SK-N-SH (cell line): ENCODE measurements at regions not wholly inside any gene's neighbourhood (a gene's known extent, or its start where the extent isn't known, plus 50 kb on each side); places are given as distances from the start of the nearest gene placed in this dataset.

Experiments used
- CTCF ChIA-PET: fragments of 300-600, 350-600 bp; formaldehyde crosslinking; extraction: SDS; loops from one replicate; lab custom pipeline; 2021; lab: Yijun Ruan, JAX
- POLR2A ChIA-PET: fragments of 350-600 bp; sonication (Branson Sonifier 250); formaldehyde crosslinking; extraction: SDS; loops from one replicate; lab custom pipeline; 2020; ENCODE audit warnings: antibody characterized with exemption, inconsistent platforms; lab: Yijun Ruan, JAX
- DNase-seq: peaks from one replicate; pipeline ENCODE4 v3.0.0; 2012
- H2AFZ ChIP-seq: fragments of 200-600 bp; sonication (generic); 2 replicates; pipeline ENCODE4 v1.8.1; 2016; ENCODE audit warnings: antibody characterized with exemption, mild to moderate bottlenecking, low read depth
- H3F3A ChIP-seq: fragments of 200-600 bp; sonication (generic); replicated peaks from 2 replicates; pipeline ENCODE3; 2016; ENCODE audit warnings: antibody characterized with exemption, mild to moderate bottlenecking; ENCODE audit not compliant: insufficient read depth
- H3K27ac ChIP-seq, 2 experiments: fragments of 200-500 bp in 1 of 2; fragments of 200-600 bp in 1 of 2; sonication (Bioruptor generic) in 1 of 2; sonication (generic), shearing (Covaris generic) in 1 of 2; 2 replicates each; pipeline versions ENCODE4 v1.5.1 to v1.6.1; 2014 to 2016; ENCODE audit warnings: low read depth in 2 of 2, inconsistent platforms in 1 of 2, low read length in 1 of 2, mild to moderate bottlenecking in 1 of 2, mixed read lengths in 1 of 2
- H3K27me3 ChIP-seq: fragments of 200-600 bp; sonication (generic), shearing (Covaris generic); 2 replicates; pipeline ENCODE4 v1.6.1; 2016; ENCODE audit warnings: mixed run types; ENCODE audit not compliant: insufficient read depth
- H3K36me3 ChIP-seq, 2 experiments: fragments of 200-500 bp in 1 of 2; fragments of 200-600 bp in 1 of 2; sonication (Bioruptor generic) in 1 of 2; sonication (generic) in 1 of 2; replicated peaks in 1 of 2; 2 replicates each; pipeline versions ENCODE3 to v1.5.1; 2014 to 2016; ENCODE audit warnings: low read length in 1 of 2, mild to moderate bottlenecking in 1 of 2; ENCODE audit not compliant: insufficient read depth in 2 of 2, control insufficient read depth in 1 of 2
- H3K4me1 ChIP-seq, 2 experiments: fragments of 200-500 bp in 1 of 2; fragments of 200-600 bp in 1 of 2; sonication (Bioruptor generic) in 1 of 2; sonication (generic), shearing (Covaris generic) in 1 of 2; 2 replicates each; pipeline versions ENCODE4 v1.5.1 to v1.6.1; 2014 to 2016; ENCODE audit warnings: low read depth in 1 of 2, low read length in 1 of 2, mixed run types in 1 of 2; ENCODE audit not compliant: insufficient read depth in 2 of 2, control insufficient read depth in 1 of 2
- H3K4me2 ChIP-seq: fragments of 200-600 bp; sonication (generic), shearing (Covaris generic); 2 replicates; pipeline ENCODE4 v1.6.1; 2017; ENCODE audit warnings: mixed run types
- H3K4me3 ChIP-seq, 2 experiments: fragments of 200-500 bp in 1 of 2; fragments of 200-600 bp in 1 of 2; sonication (Bioruptor generic) in 1 of 2; sonication (generic), shearing (Covaris generic) in 1 of 2; 2 replicates each; pipeline versions ENCODE4 v1.5.1 to v1.8.1; 2014 to 2016; ENCODE audit warnings: low read depth in 2 of 2, inconsistent platforms in 1 of 2, low read length in 1 of 2, mild to moderate bottlenecking in 1 of 2, mixed read lengths in 1 of 2, moderate library complexity in 1 of 2
- H3K79me2 ChIP-seq: fragments of 200-600 bp; sonication (generic); 2 replicates; pipeline ENCODE4 v1.8.1; 2017; ENCODE audit warnings: mild to moderate bottlenecking; ENCODE audit not compliant: insufficient read depth
- H3K9ac ChIP-seq: fragments of 200-600 bp; sonication (generic); 2 replicates; pipeline ENCODE4 v1.6.1; 2017; ENCODE audit warnings: mixed run types
- H3K9me2 ChIP-seq: fragments of 200-600 bp; sonication (generic); 2 replicates; pipeline ENCODE4 v1.6.1; 2017; ENCODE audit warnings: mixed run types
- H3K9me3 ChIP-seq: fragments of 200-600 bp; sonication (generic); 2 replicates; pipeline ENCODE4 v1.6.1; 2017; ENCODE audit warnings: mixed run types, mild to moderate bottlenecking, moderate library complexity
- H4K20me1 ChIP-seq: fragments of 200-600 bp; sonication (generic); 2 replicates; pipeline ENCODE4 v1.6.1; 2017; ENCODE audit warnings: mild to moderate bottlenecking, mixed run types; ENCODE audit not compliant: insufficient read depth
- ELF1 ChIP-seq: IDR thresholded peaks from 2 replicates; pipeline ENCODE4 v1.4.0; 2012
- EP300 ChIP-seq, 2 experiments: IDR thresholded peaks; 2 replicates each; pipeline versions ENCODE4 v1.4.0 to v1.6.1; 2012; ENCODE audit warnings: borderline replicate concordance in 1 of 2, low read depth in 1 of 2, low read length in 1 of 2
- FOXM1 ChIP-seq: IDR thresholded peaks from 2 replicates; pipeline ENCODE4 v1.4.0; 2012; ENCODE audit warnings: low read depth, mild to moderate bottlenecking
- GATA2 ChIP-seq: sonication (generic); formaldehyde crosslinking; IDR thresholded peaks from 2 replicates; pipeline ENCODE4 v1.5.0; 2020; ENCODE audit warnings: mild to moderate bottlenecking, missing genetic modification reagents
- MEF2A ChIP-seq: IDR thresholded peaks from 2 replicates; pipeline ENCODE4 v1.4.0; 2012; ENCODE audit warnings: low read depth, borderline replicate concordance
- NFIC ChIP-seq: IDR thresholded peaks from 2 replicates; pipeline ENCODE4 v1.4.0; 2012; ENCODE audit warnings: borderline replicate concordance
- NRF1 ChIP-seq: IDR thresholded peaks from 2 replicates; pipeline ENCODE4 v1.6.1; 2012; ENCODE audit warnings: low read depth, mild to moderate bottlenecking, low read length
- POLR2AphosphoS5 ChIP-seq: IDR thresholded peaks from 2 replicates; pipeline ENCODE4 v1.6.1; 2012; ENCODE audit warnings: low read depth, low read length
- RFX5 ChIP-seq: IDR thresholded peaks from 2 replicates; pipeline ENCODE4 v1.6.1; 2012; ENCODE audit warnings: mild to moderate bottlenecking, improper control_type of control experiment, low read length
- RXRA ChIP-seq: IDR thresholded peaks from 2 replicates; pipeline ENCODE4 v1.4.0; 2012; ENCODE audit warnings: low read depth, mild to moderate bottlenecking, borderline replicate concordance
- TAF1 ChIP-seq: IDR thresholded peaks from 2 replicates; pipeline ENCODE4 v1.6.1; 2012; ENCODE audit warnings: low read depth, mild to moderate bottlenecking, low read length, moderate library complexity, borderline replicate concordance
- TEAD4 ChIP-seq: IDR thresholded peaks from 2 replicates; pipeline ENCODE4 v1.4.0; 2012; ENCODE audit warnings: mild to moderate bottlenecking, borderline replicate concordance; ENCODE audit not compliant: insufficient read depth
- WGBS: methylation state at CpG from one replicate; pipeline ENCODE4 v1.1.6; 2017; ENCODE audit warnings: low lambda C conversion rate; 5-methylcytosine and 5-hydroxymethylcytosine counted together
- TF ChIP-seq, protein P1 (sequence below): fragments of 150-350 bp; IDR thresholded peaks from 2 replicates; pipeline ENCODE4 v1.6.1; 2017; ENCODE audit warnings: antibody characterized with exemption, low read length, low read depth, borderline replicate concordance
- TF ChIP-seq, protein P2 (sequence below): IDR thresholded peaks from 2 replicates; pipeline ENCODE4 v1.6.1; 2012; ENCODE audit warnings: mild to moderate bottlenecking, low read depth, low read length, moderate library complexity

DNA sequence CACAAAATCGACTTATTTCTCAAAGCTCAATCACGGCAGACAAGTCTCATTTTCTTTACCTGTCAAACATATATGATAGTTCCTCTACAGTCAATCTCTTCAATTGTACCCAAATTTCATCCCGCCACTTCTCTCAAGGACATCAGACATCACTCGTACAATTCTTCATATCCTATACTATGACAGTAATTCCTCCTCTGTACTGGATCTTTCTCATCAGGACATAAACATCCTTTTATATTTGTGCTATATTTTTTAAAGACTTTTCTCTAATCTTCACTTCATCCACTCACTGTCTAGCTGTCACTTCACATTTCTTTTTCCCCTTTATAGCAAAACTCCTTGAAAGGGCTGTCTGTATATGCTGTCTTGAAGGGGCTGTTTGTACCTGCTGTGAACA, 419.1 kb upstream of the NR5A2 start (continued):
- TF ChIP-seq, protein P1, sequence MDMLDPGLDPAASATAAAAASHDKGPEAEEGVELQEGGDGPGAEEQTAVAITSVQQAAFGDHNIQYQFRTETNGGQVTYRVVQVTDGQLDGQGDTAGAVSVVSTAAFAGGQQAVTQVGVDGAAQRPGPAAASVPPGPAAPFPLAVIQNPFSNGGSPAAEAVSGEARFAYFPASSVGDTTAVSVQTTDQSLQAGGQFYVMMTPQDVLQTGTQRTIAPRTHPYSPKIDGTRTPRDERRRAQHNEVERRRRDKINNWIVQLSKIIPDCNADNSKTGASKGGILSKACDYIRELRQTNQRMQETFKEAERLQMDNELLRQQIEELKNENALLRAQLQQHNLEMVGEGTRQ, result no peak
- no peak for TF ChIP-seq RXRA
- no peak for TF ChIP-seq FOXM1
- TF ChIP-seq, protein P2, sequence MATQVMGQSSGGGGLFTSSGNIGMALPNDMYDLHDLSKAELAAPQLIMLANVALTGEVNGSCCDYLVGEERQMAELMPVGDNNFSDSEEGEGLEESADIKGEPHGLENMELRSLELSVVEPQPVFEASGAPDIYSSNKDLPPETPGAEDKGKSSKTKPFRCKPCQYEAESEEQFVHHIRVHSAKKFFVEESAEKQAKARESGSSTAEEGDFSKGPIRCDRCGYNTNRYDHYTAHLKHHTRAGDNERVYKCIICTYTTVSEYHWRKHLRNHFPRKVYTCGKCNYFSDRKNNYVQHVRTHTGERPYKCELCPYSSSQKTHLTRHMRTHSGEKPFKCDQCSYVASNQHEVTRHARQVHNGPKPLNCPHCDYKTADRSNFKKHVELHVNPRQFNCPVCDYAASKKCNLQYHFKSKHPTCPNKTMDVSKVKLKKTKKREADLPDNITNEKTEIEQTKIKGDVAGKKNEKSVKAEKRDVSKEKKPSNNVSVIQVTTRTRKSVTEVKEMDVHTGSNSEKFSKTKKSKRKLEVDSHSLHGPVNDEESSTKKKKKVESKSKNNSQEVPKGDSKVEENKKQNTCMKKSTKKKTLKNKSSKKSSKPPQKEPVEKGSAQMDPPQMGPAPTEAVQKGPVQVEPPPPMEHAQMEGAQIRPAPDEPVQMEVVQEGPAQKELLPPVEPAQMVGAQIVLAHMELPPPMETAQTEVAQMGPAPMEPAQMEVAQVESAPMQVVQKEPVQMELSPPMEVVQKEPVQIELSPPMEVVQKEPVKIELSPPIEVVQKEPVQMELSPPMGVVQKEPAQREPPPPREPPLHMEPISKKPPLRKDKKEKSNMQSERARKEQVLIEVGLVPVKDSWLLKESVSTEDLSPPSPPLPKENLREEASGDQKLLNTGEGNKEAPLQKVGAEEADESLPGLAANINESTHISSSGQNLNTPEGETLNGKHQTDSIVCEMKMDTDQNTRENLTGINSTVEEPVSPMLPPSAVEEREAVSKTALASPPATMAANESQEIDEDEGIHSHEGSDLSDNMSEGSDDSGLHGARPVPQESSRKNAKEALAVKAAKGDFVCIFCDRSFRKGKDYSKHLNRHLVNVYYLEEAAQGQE, result no peak
- TF ChIP-seq POLR2AphosphoS5, result no peak
- TF ChIP-seq NRF1, result no peak

DNA sequence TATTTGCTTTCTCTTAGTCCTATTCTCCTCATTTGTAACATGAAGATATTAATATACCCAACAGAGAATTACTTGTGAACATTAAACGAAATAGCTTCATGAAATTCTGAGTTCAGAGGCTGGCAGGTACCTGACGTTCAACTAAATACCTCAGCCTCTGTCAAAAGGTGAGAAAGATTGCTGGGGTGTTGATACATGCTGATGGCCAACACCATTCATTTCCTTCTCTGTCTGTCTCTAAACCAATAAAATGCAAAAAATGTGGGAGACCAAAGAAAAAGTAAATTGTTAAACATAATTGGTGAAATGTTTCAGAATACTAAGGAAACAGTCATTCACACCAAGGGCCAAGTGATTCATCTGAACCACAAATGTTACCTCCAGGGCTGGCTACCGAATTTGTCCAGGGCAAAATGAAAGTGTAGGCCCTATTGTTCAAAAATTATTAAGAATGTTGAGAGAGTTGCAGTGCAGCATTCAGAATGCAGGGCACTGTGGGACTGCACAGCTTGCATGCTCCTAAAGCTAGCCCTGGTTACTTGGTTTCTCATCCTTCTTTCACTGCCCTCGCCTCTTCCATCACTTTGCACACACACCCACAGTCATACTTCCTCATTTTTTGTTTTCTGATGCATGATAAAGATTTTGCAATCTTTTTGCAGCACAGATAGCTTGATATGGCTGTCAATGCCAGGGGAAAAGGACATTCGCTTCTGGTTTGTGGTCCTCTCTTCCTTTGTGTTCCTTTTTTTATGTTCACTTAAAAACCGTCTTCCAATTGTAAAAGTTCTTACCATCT, 414.3 kb upstream of the NR5A2 start:
- DNase-seq, result no peak

More for the DNA sequence above, 414.3 kb upstream of the NR5A2 start:
- H3F3A ChIP-seq, result no peaks in the 10 kb centered on the region
- no peaks in the 10 kb centered on the region for H3K9me3 ChIP-seq
- no peaks in the 10 kb centered on the region for H4K20me1 ChIP-seq
- no peak overlapping the region for H3K4me3 ChIP-seq
- WGBS, result 50% methylated on average over 6 of the region's 6 CpGs
- H3K79me2 ChIP-seq, result no peaks in the 10 kb centered on the region
- CTCF ChIA-PET, result no interaction called here
- POLR2A ChIA-PET, result no interaction called here
- H3K4me1 ChIP-seq, result peaks cover 0 to 17% of the 10 kb centered on the region in 2 experiments; a peak in 2 of 4 replicates
- H3K4me2 ChIP-seq, result no peak overlapping the region
- H3K9me2 ChIP-seq, result no peaks in the 10 kb centered on the region
- H3K36me3 ChIP-seq, result no peaks in the 10 kb centered on the region
- no peak overlapping the region for H3K27ac ChIP-seq
- H2AFZ ChIP-seq, result no peak overlapping the region
- H3K9ac ChIP-seq, result no peak overlapping the region
- H3K27me3 ChIP-seq, result no peaks in the 10 kb centered on the region
- no peak for TF ChIP-seq RFX5
- no peak for TF ChIP-seq ELF1
- no peak for TF ChIP-seq NFIC
- TF ChIP-seq MEF2A, result no peak
- TF ChIP-seq TEAD4, result no peak
- no peak for TF ChIP-seq GATA2
- no peak for TF ChIP-seq EP300 (IDR thresholded peaks at IDR 0.05; ENCODE audit: borderline replicate concordance in 1 of 2, low read depth in 1 of 2, low read length in 1 of 2)
- no peak for TF ChIP-seq NRF1
- TF ChIP-seq TAF1, result no peak
- TF ChIP-seq, protein P2, result no peak
